ENCODE measurements at regions not wholly inside any gene's neighbourhood (a gene's known extent, or its start where the extent isn't known, plus 50 kb on each side); places are given as distances from the start of the nearest gene placed in this dataset.

DNA sequence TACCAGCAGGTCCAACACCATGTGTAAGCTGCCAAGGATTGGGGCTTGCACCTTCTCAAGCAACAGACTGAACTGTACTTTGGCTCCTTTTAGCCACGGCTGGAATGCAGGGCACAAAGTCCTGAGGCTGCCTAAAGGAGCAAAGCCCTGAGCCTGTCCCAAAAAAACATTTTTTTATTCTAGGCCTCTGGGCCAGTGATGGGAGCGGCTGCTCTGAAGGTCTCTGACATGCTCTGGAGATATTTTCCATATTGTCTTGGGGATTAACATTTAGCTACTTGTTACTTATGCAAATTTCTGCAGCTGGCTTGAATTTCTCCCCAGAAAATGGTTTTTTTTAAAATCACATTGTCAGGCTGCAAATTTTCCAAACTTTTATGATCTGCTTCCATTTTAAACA lies 885.3 kb downstream of the GLUD2 start:
- Histone ChIP-seq H3K9ac (ENCODE audit: low read depth, low read length, poor library complexity) (no peak overlapping the region), H3K4ac (ENCODE audit: low read length) (no peak overlapping the region), H3K4me3 (ENCODE audit: low read length in 2 of 2) (no peak overlapping the region), H3K27me3 (ENCODE audit: control insufficient read depth in 3 of 3, insufficient read depth in 3 of 3, low read depth in 1 of 3, low read length in 3 of 3) (no peaks in the 10 kb centered on the region), H3K18ac (ENCODE audit: low read length) (no peak overlapping the region), H2AK5ac (ENCODE audit: low read depth, low read length) (no peak overlapping the region), H3K36me3 (replicated peaks in 1 of 2; ENCODE audit: control insufficient read depth in 2 of 2, insufficient read depth in 2 of 2, low read length in 2 of 2) (no peaks in the 10 kb centered on the region), H3K4me1 (ENCODE audit: control insufficient read depth in 2 of 2, insufficient read depth in 1 of 2, low read depth in 1 of 2, low read length in 2 of 2) (no peaks in the 10 kb centered on the region), H2BK5ac (ENCODE audit: low read length) (no peak overlapping the region), H2BK15ac (ENCODE audit: low read length) (no peak overlapping the region), H3K23ac (ENCODE audit: low read depth, low read length, poor library complexity) (no peak overlapping the region), H3K4me2 (ENCODE audit: insufficient read depth, low read length, poor library complexity, severe bottlenecking) (no peak overlapping the region), H3K9me3 (replicated peaks in 1 of 2; ENCODE audit: control insufficient read depth in 2 of 2, insufficient read depth in 1 of 2, low read depth in 1 of 2, low read length in 2 of 2) (no peaks in the 10 kb centered on the region), H3K14ac (ENCODE audit: low read length) (no peak overlapping the region), H2AFZ (ENCODE audit: low read length) (no peak overlapping the region), H2BK12ac (ENCODE audit: low read length) (no peak overlapping the region), H4K8ac (ENCODE audit: low read depth, low read length) (no peak overlapping the region), H2BK120ac (ENCODE audit: low read depth, low read length) (no peak overlapping the region), H3K27ac (replicated peaks; ENCODE audit: low read length) (no peak overlapping the region), H3K79me1 (ENCODE audit: low read depth, low read length) (no peaks in the 10 kb centered on the region), H4K91ac (ENCODE audit: low read depth, low read length, poor library complexity) (no peak overlapping the region)
- no peak for DNase-seq (ENCODE audit: low spot score)
- WGBS, 2 donors (ENCODE audit: extremely low coverage in 2 of 2, insufficient read length in 2 of 2, insufficient replicate concordance in 1 of 2): no CpG with 5 or more reads among the region's 2 CpGs

DNA sequence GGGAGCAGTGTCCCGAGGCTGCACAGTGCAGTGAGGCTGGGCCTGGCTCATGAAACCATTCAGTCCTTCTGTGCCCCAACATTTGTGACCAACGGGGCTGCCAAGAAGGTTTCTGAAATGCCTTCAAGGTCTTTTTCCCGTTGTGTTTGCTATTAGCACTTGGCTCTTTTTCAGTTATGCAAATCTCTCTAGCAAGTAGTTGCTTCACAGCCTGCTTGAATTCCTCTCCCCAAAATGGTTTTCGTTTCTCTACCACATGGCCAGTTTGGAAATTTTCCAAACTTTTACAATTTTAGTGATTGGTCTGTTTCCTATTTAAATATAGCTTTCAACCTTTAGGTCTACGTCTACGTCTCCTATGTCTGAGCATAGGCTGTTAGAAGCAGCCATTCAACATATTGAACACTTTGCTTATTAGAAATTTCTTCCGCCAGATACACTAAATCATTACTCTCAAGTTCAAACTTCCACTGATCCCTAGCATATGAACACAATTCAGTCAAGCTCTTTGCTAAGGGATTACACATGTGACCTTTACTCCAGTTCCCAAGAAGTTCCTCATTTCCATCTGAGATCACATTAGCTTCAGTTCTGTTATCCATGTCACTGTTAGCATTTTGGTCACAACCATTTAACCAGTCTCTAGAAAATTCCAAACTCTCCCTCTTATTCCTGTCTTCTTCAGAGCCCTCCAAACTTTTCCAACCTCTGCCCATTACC lies 901.8 kb downstream of the GLUD2 start:
- Histone ChIP-seq H3K4me3 (ENCODE audit: low read length in 2 of 2) (no peak overlapping the region), H3K4me2 (ENCODE audit: insufficient read depth, low read length, poor library complexity, severe bottlenecking) (no peak overlapping the region), H2BK12ac (ENCODE audit: low read length) (no peak overlapping the region), H3K9ac (ENCODE audit: low read depth, low read length, poor library complexity) (no peak overlapping the region), H3K4ac (ENCODE audit: low read length) (no peak overlapping the region), H3K9me3 (replicated peaks in 1 of 2; ENCODE audit: control insufficient read depth in 2 of 2, insufficient read depth in 1 of 2, low read depth in 1 of 2, low read length in 2 of 2) (no peaks in the 10 kb centered on the region), H2BK120ac (ENCODE audit: low read depth, low read length) (no peak overlapping the region), H2AFZ (ENCODE audit: low read length) (no peak overlapping the region), H2BK5ac (ENCODE audit: low read length) (no peak overlapping the region), H3K27me3 (ENCODE audit: control insufficient read depth in 3 of 3, insufficient read depth in 3 of 3, low read depth in 1 of 3, low read length in 3 of 3) (no peaks in the 10 kb centered on the region), H4K91ac (ENCODE audit: low read depth, low read length, poor library complexity) (no peak overlapping the region), H2AK5ac (ENCODE audit: low read depth, low read length) (no peak overlapping the region), H3K36me3 (replicated peaks in 1 of 2; ENCODE audit: control insufficient read depth in 2 of 2, insufficient read depth in 2 of 2, low read length in 2 of 2) (no peaks in the 10 kb centered on the region), H2BK15ac (ENCODE audit: low read length) (no peak overlapping the region), H3K27ac (replicated peaks; ENCODE audit: low read length) (no peak overlapping the region), H3K14ac (ENCODE audit: low read length) (no peak overlapping the region), H3K18ac (ENCODE audit: low read length) (no peak overlapping the region), H3K23ac (ENCODE audit: low read depth, low read length, poor library complexity) (no peak overlapping the region), H3K4me1 (ENCODE audit: control insufficient read depth in 2 of 2, insufficient read depth in 1 of 2, low read depth in 1 of 2, low read length in 2 of 2) (no peaks in the 10 kb centered on the region), H4K8ac (ENCODE audit: low read depth, low read length) (no peak overlapping the region), H3K79me1 (ENCODE audit: low read depth, low read length) (no peaks in the 10 kb centered on the region)
- no peak for DNase-seq (ENCODE audit: low spot score)
- WGBS, 2 donors (ENCODE audit: extremely low coverage in 2 of 2, insufficient read length in 2 of 2, insufficient replicate concordance in 1 of 2): no CpG with 5 or more reads among the region's 7 CpGs

DNA sequence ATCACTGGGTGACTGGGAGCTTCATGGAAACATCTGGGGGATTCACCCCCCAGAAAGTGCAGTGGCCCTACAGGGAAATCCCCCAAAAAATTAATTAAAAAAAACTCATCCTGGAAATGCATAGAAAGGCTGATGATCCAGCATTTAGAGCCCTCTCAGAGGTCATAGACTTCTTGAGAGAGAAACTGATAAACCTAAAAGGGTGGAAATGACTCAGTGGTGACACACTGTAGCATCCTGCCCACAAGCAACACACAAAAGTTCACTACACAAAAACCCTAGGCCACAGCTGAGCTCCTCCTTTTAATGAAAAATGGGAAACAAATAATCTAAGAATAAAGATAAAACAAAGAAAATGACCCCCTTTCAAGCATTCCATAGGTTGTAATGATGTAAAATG lies 911.5 kb downstream of the GLUD2 start:
- no peak overlapping the region for H2BK15ac ChIP-seq (ENCODE audit: low read length)
- H3K27me3 ChIP-seq (ENCODE audit: control insufficient read depth in 3 of 3, insufficient read depth in 3 of 3, low read depth in 1 of 3, low read length in 3 of 3): no peaks in the 10 kb centered on the region
- H3K4me1 ChIP-seq (ENCODE audit: control insufficient read depth in 2 of 2, insufficient read depth in 1 of 2, low read depth in 1 of 2, low read length in 2 of 2): no peaks in the 10 kb centered on the region
- H2BK120ac ChIP-seq (ENCODE audit: low read depth, low read length): no peak overlapping the region
- H3K36me3 ChIP-seq (replicated peaks in 1 of 2; ENCODE audit: control insufficient read depth in 2 of 2, insufficient read depth in 2 of 2, low read length in 2 of 2): no peaks in the 10 kb centered on the region
- no peak overlapping the region for H2BK12ac ChIP-seq (ENCODE audit: low read length)
- DNase-seq (ENCODE audit: low spot score): no peak
- H3K4me3 ChIP-seq (ENCODE audit: low read length in 2 of 2): no peak overlapping the region
- H2AK5ac ChIP-seq (ENCODE audit: low read depth, low read length): no peak overlapping the region
- H3K9me3 ChIP-seq (replicated peaks in 1 of 2; ENCODE audit: control insufficient read depth in 2 of 2, insufficient read depth in 1 of 2, low read depth in 1 of 2, low read length in 2 of 2): no peaks in the 10 kb centered on the region
- no peak overlapping the region for H3K4me2 ChIP-seq (ENCODE audit: insufficient read depth, low read length, poor library complexity, severe bottlenecking)
- no peak overlapping the region for H3K14ac ChIP-seq (ENCODE audit: low read length)
- H2AFZ ChIP-seq (ENCODE audit: low read length): no peak overlapping the region
- no peak overlapping the region for H4K8ac ChIP-seq (ENCODE audit: low read depth, low read length)
- H3K23ac ChIP-seq (ENCODE audit: low read depth, low read length, poor library complexity): no peak overlapping the region
- no peak overlapping the region for H3K18ac ChIP-seq (ENCODE audit: low read length)
- H3K79me1 ChIP-seq (ENCODE audit: low read depth, low read length): no peaks in the 10 kb centered on the region
- H3K27ac ChIP-seq (replicated peaks; ENCODE audit: low read length): no peak overlapping the region
- no peak overlapping the region for H4K91ac ChIP-seq (ENCODE audit: low read depth, low read length, poor library complexity)
- no peak overlapping the region for H3K4ac ChIP-seq (ENCODE audit: low read length)
- no peak overlapping the region for H3K9ac ChIP-seq (ENCODE audit: low read depth, low read length, poor library complexity)
- H2BK5ac ChIP-seq (ENCODE audit: low read length): no peak overlapping the region

DNA sequence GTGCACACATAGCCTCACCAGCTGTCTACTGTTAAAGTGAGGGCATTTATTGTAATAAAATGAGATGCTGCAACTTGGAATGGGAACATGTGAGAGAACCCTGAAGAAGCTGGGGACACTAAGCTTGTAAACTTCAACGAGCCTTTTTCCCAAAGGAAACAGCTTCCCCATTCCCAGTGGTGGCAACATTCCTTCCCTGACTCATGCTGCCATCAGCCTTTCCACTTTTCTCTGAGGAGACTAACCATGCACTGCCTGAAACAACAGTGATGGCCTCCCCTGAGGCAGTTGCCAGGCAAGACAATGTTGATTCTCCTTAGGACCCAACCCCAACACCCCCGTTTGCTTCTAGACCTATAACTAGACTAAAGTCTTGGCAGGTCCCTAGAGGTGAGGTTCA lies 928.3 kb downstream of the GLUD2 start:
- H3K79me1 ChIP-seq (ENCODE audit: low read depth, low read length): no peaks in the 10 kb centered on the region
- H3K9ac ChIP-seq (ENCODE audit: low read depth, low read length, poor library complexity): no peak overlapping the region
- no peak for DNase-seq (ENCODE audit: low spot score)
- no peak overlapping the region for H3K4ac ChIP-seq (ENCODE audit: low read length)
- no peak overlapping the region for H2BK5ac ChIP-seq (ENCODE audit: low read length)
- no peak overlapping the region for H2BK12ac ChIP-seq (ENCODE audit: low read length)
- no peaks in the 10 kb centered on the region for H3K27me3 ChIP-seq (ENCODE audit: control insufficient read depth in 3 of 3, insufficient read depth in 3 of 3, low read depth in 1 of 3, low read length in 3 of 3)
- no peak overlapping the region for H2BK15ac ChIP-seq (ENCODE audit: low read length)
- no peak overlapping the region for H2AK5ac ChIP-seq (ENCODE audit: low read depth, low read length)
- no peak overlapping the region for H3K14ac ChIP-seq (ENCODE audit: low read length)
- H4K91ac ChIP-seq (ENCODE audit: low read depth, low read length, poor library complexity): no peak overlapping the region
- no peak overlapping the region for H3K27ac ChIP-seq (replicated peaks; ENCODE audit: low read length)
- H3K36me3 ChIP-seq (replicated peaks in 1 of 2; ENCODE audit: control insufficient read depth in 2 of 2, insufficient read depth in 2 of 2, low read length in 2 of 2): no peaks in the 10 kb centered on the region
- no peak overlapping the region for H2AFZ ChIP-seq (ENCODE audit: low read length)
- no peak overlapping the region for H2BK120ac ChIP-seq (ENCODE audit: low read depth, low read length)
- no peaks in the 10 kb centered on the region for H3K4me1 ChIP-seq (ENCODE audit: control insufficient read depth in 2 of 2, insufficient read depth in 1 of 2, low read depth in 1 of 2, low read length in 2 of 2)
- H3K9me3 ChIP-seq (replicated peaks in 1 of 2; ENCODE audit: control insufficient read depth in 2 of 2, insufficient read depth in 1 of 2, low read depth in 1 of 2, low read length in 2 of 2): no peaks in the 10 kb centered on the region
- H3K23ac ChIP-seq (ENCODE audit: low read depth, low read length, poor library complexity): no peak overlapping the region
- H4K8ac ChIP-seq (ENCODE audit: low read depth, low read length): no peak overlapping the region
- no peak overlapping the region for H3K4me3 ChIP-seq (ENCODE audit: low read length in 2 of 2)
- WGBS, 2 donors (ENCODE audit: extremely low coverage in 2 of 2, insufficient read length in 2 of 2, insufficient replicate concordance in 1 of 2): no CpG with 5 or more reads among the region's 2 CpGs
- no peak overlapping the region for H3K4me2 ChIP-seq (ENCODE audit: insufficient read depth, low read length, poor library complexity, severe bottlenecking)
- no peak overlapping the region for H3K18ac ChIP-seq (ENCODE audit: low read length)
